Ovary (tissue), 3 donors: ENCODE measurements at regions not wholly inside any gene's neighbourhood (a gene's known extent, or its start where the extent isn't known, plus 50 kb on each side); places are given as distances from the start of the nearest gene placed in this dataset.

Experiments
- CTCF ChIP-seq, 3 donors: fragments of 450-650 bp in 2 of 3; fragments of 200-600 bp in 1 of 3; IDR thresholded peaks; one replicate each; pipeline versions ENCODE4 v1.5.1 to v1.8.0; 2016 to 2022; ENCODE audit warnings: antibody characterized with exemption in 3 of 3, mild to moderate bottlenecking in 1 of 3
- EP300 ChIP-seq: sonication (generic); formaldehyde crosslinking; IDR thresholded peaks from one replicate; pipeline ENCODE4 v1.6.1; 2017; ENCODE audit warnings: antibody characterized with exemption
- POLR2A ChIP-seq: fragments of 450-650 bp; IDR thresholded peaks from one replicate; pipeline ENCODE4 v1.6.1; 2017; ENCODE audit warnings: antibody characterized with exemption, mild to moderate bottlenecking, moderate library complexity
- donor health status: DM: no; HTN: no; CAD: no.

DNA sequence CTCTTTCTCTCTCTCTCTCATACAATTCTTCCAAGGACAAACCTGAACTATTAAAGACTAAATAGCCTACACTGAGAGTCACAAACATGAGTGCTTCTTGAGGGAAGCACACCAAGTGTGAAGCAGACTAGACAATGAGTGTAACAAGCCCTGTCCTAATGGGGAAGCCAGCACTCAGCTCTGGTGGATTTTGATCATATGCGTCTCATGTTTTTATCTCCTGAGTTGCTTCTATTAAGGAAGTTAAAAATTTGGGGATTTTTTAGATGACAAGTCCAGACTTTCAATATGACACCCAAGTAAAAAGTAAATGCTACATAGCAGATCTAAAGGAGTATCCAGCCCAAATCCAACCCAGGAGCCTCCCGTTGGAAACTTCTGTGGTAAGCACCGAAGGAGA is 437.8 kb downstream of the RFC3 start:
- TF ChIP-seq CTCF (IDR thresholded peaks at IDR 0.05) (no peak), POLR2A (no peak), EP300 (no peak)
